DOHH2 (cell line): ENCODE measurements at regions not wholly inside any gene's neighbourhood (a gene's known extent, or its start where the extent isn't known, plus 50 kb on each side); places are given as distances from the start of the nearest gene placed in this dataset.

Experiments
- CTCF ChIP-seq: fragments of 200-600 bp; sonication (generic); IDR thresholded peaks from one replicate; pipeline ENCODE4 v1.5.1; 2014; ENCODE audit warnings: antibody characterized with exemption, mild to moderate bottlenecking, low read depth, low read length; ENCODE audit not compliant: poor library complexity, severe bottlenecking
- EZH2phosphoT487 ChIP-seq: fragments of 200-600 bp; sonication (generic); IDR thresholded peaks from 2 replicates; pipeline ENCODE4 v1.6.1; 2017; ENCODE audit warnings: borderline replicate concordance, mild to moderate bottlenecking, antibody characterized with exemption, low read length, moderate library complexity, mixed read lengths

- TF ChIP-seq CTCF (no peak), EZH2phosphoT487 (no peak)
Measured at GRCh38 chr5:114581136-114581535, 219.3 kb downstream of the KCNN2 start.
